NB4 (cell line): ENCODE measurements at regions not wholly inside any gene's neighbourhood (a gene's known extent, or its start where the extent isn't known, plus 50 kb on each side); places are given as distances from the start of the nearest gene placed in this dataset.

Experiments used
- DNase-seq: peaks from one replicate; pipeline ENCODE4 v3.0.0; 2010; ENCODE audit warnings: low read depth
- H3K4me3 ChIP-seq: one replicate; pipeline ENCODE4 v1.5.1; 2011; ENCODE audit warnings: mild to moderate bottlenecking, low read depth, low read length, moderate library complexity
- MYC ChIP-seq: IDR thresholded peaks from 2 replicates; pipeline ENCODE4 v1.6.1; 2011; ENCODE audit warnings: low read depth, low read length
- POLR2A ChIP-seq: IDR thresholded peaks from 2 replicates; pipeline ENCODE4 v1.6.1; 2011; ENCODE audit warnings: mild to moderate bottlenecking; ENCODE audit not compliant: insufficient read length; ENCODE audit errors: extremely low read depth
- TF ChIP-seq, protein P1 (sequence below): IDR thresholded peaks from one replicate; pipeline ENCODE4 v1.5.1; 2012; ENCODE audit warnings: low read depth, low read length
- TF ChIP-seq, protein P2 (sequence below): IDR thresholded peaks from 2 replicates; pipeline ENCODE4 v1.6.1; 2011; ENCODE audit warnings: low read depth, low read length

DNA sequence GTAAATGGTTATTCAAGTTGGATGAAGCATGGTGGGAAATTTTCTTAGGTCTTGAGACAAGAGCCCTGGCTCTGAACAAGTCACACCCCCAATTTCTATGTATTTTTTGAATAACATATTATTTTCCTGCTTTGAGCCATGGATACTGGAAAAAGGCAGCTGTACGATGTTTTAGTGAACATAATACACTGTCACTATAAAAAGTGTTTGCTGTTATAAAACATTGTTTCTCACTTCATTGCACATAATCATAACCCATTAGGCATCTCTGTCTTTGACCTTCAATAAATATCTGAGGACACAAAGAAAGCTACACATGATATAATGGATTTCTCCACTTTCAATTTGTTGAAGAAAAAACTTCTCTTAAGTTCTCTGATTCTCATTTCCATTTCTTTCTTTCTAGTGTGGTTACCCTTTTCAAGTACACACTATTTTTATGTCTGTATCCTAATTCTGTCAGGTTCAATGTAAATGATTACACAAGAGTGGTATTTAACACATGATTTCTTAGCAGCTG lies 283.9 kb upstream of the SP8 start:
- no peak overlapping the region for H3K4me3 ChIP-seq

DNA sequence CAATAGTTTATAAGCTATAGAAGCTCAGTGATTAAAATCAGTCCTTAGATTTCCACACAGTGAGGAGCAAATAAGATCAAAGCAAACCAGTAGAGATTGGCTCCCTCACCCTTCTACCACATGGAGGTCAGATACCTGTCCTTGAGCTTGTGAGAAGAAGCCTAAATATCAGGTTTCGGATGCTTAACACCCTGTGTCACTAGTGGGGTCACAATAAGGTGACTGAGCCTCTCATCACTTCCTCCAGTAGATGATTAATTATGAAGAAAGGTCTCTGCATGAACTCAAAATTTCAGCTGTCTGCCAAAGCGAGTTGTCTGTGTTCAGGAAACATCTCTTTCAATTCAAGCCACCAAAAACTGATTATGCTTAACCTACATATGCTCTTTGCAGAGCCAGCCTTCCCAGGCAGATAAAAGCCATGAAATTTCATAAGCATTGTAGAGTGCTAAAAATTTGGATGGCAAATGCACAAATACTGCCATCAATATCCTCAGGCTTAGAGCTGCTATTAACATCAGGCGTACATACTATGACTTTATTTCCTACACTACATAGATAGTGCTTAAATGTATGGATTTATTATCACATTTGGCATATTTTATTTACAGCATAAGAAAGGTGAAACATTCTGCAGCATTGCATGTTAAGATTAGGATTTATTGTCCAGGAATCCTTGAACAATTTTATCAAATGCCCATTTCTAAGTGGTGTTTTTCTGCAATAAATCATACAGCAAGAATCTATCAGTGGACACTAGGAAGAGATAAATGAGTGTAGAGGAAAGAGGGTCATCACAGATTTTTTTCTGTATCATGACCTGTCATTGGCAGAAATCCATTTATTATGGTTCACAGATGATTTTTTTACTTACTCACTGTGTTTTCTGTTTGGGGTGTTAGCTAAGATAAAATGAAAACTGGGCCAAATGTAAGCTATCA lies 285.1 kb upstream of the SP8 start:
- TF ChIP-seq MYC = no peak
- TF ChIP-seq, protein P1, sequence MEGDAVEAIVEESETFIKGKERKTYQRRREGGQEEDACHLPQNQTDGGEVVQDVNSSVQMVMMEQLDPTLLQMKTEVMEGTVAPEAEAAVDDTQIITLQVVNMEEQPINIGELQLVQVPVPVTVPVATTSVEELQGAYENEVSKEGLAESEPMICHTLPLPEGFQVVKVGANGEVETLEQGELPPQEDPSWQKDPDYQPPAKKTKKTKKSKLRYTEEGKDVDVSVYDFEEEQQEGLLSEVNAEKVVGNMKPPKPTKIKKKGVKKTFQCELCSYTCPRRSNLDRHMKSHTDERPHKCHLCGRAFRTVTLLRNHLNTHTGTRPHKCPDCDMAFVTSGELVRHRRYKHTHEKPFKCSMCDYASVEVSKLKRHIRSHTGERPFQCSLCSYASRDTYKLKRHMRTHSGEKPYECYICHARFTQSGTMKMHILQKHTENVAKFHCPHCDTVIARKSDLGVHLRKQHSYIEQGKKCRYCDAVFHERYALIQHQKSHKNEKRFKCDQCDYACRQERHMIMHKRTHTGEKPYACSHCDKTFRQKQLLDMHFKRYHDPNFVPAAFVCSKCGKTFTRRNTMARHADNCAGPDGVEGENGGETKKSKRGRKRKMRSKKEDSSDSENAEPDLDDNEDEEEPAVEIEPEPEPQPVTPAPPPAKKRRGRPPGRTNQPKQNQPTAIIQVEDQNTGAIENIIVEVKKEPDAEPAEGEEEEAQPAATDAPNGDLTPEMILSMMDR = no peak
- TF ChIP-seq POLR2A = no peak
- TF ChIP-seq, protein P2, sequence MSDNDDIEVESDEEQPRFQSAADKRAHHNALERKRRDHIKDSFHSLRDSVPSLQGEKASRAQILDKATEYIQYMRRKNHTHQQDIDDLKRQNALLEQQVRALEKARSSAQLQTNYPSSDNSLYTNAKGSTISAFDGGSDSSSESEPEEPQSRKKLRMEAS = no peak
- H3K4me3 ChIP-seq = no peak overlapping the region
- DNase-seq = no peak

More for the DNA sequence above, 283.9 kb upstream of the SP8 start:
- DNase-seq = no peak
- TF ChIP-seq MYC = no peak
- TF ChIP-seq, protein P1 = no peak
- no peak for TF ChIP-seq POLR2A
- TF ChIP-seq, protein P2 = no peak

DNA sequence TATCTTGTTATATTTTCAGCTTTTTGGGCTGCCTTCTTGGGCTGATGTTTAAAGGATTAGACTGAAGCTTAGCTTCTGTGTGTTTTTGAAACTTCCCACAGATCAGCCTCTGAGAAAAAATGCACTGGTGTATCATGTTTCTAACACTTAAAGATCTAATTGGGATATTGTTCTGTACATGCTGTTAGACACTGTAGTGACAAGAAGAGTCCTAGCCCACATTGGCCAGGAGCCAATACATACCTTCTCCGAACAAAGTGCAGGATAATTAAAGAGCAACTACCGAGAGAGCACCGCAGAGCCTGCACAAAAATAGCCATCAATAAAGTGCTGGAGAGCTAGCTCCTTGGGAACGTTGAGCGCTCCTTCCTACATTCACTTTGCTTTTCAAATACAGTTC lies 289.4 kb upstream of the SP8 start:
- DNase-seq = no peak
- no peak overlapping the region for H3K4me3 ChIP-seq
- TF ChIP-seq MYC (no peak), POLR2A (no peak)
- TF ChIP-seq, protein P1 = no peak
- TF ChIP-seq, protein P2 = no peak

DNA sequence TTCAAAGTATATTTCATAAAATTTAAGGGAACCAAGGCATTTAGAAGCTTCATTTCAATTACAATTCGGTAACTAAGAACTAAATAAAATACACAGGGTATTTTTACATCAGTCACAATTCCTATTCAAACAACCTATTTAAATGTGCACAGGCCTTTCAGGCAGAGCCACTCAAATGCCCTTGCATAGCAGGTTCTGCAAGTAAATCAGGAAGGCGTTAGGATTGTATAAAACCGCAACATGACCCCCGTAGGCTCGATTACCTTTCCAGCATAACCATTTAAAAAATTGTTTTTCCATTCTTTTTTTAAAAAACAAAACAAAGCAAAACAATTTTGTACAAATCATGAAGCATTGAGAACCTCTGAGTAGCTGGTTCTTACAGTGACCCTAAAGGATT lies 289.9 kb upstream of the SP8 start:
- no peak for DNase-seq
- no peak overlapping the region for H3K4me3 ChIP-seq
- TF ChIP-seq MYC = no peak
- TF ChIP-seq, protein P2 = no peak
- TF ChIP-seq POLR2A = no peak
- TF ChIP-seq, protein P1 = no peak

DNA sequence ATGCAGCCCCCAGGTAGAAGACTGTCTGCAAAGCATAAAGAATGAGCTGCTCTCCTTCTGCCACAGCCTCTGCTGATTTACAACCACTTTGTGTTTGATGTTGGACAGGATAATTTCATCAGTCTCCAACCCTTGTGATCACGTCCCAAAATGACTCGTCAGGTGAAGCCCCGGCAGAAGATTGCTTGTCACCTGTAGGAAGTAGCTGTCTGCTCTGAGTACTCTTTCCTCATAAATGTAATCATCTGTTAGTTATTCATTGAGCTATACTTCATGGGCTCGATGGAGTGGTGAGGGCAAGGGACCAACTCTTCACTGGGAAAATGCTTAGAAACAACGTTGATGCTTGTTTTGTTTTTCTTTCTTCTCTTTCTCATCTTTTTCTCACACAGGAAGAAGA lies 290.9 kb upstream of the SP8 start:
- TF ChIP-seq, protein P2 = no peak
- no peak for TF ChIP-seq MYC
- TF ChIP-seq, protein P1 = no peak
- no peak for TF ChIP-seq POLR2A
- no peak for DNase-seq
- no peak overlapping the region for H3K4me3 ChIP-seq
